Spleen (tissue), 11 donors: ENCODE measurements at regions not wholly inside any gene's neighbourhood (a gene's known extent, or its start where the extent isn't known, plus 50 kb on each side); places are given as distances from the start of the nearest gene placed in this dataset.

Experiments
- DNase-seq: peaks from one replicate; pipeline ENCODE4 v3.0.0-alpha.2; 2020
- H3K27ac ChIP-seq, 8 donors: fragments of 200-600 bp; sonication (generic) in 7 of 8; 1 replicate in 4 of 8; 2 replicates in 4 of 8; pipeline versions ENCODE4 v1.5.0 to v1.8.0; 2016 to 2021; ENCODE audit warnings: inconsistent platforms in 4 of 8, mild to moderate bottlenecking in 4 of 8, moderate library complexity in 1 of 8
- H3K27me3 ChIP-seq, 7 donors: fragments of 200-600 bp; sonication (generic) in 6 of 7; replicated peaks in 1 of 7; 1 replicate in 4 of 7; 2 replicates in 3 of 7; pipeline versions ENCODE4 v1.5.0 to v1.8.0; 2016 to 2021; ENCODE audit warnings: inconsistent platforms in 3 of 7, mild to moderate bottlenecking in 1 of 7
- H3K36me3 ChIP-seq, 6 donors: fragments of 200-600 bp; sonication (generic) in 5 of 6; 1 replicate in 4 of 6; 2 replicates in 2 of 6; pipeline versions ENCODE4 v1.5.0 to v1.8.0; 2016 to 2021; ENCODE audit warnings: inconsistent platforms in 2 of 6
- H3K4me1 ChIP-seq, 6 donors: fragments of 200-600 bp; sonication (generic) in 5 of 6; 1 replicate in 3 of 6; 2 replicates in 3 of 6; pipeline versions ENCODE4 v1.5.0 to v1.8.0; 2016 to 2021; ENCODE audit warnings: inconsistent platforms in 3 of 6
- H3K4me3 ChIP-seq, 8 donors: fragments of 200-600 bp; sonication (generic) in 7 of 8; 1 replicate in 4 of 8; 2 replicates in 4 of 8; pipeline versions ENCODE4 v1.5.0 to v1.8.0; 2016 to 2021; ENCODE audit warnings: inconsistent platforms in 4 of 8, mild to moderate bottlenecking in 4 of 8, moderate library complexity in 2 of 8
- H3K9me3 ChIP-seq, 8 donors: fragments of 200-600 bp; sonication (generic) in 7 of 8; 1 replicate in 4 of 8; 2 replicates in 4 of 8; pipeline versions ENCODE4 v1.5.0 to v1.8.0; 2016 to 2021; ENCODE audit warnings: inconsistent platforms in 4 of 8
- CTCF ChIP-seq, 11 experiments: fragments of 200-600 bp in 7 of 11; fragments of 450-650 bp in 4 of 11; sonication (generic) in 4 of 11; IDR thresholded peaks in 8 of 11; conservative IDR thresholded peaks in 3 of 11; 1 replicate in 7 of 11; 2 replicates in 4 of 11; pipeline versions ENCODE4 v1.4.0 to v1.8.0; 2016 to 2021; ENCODE audit warnings: antibody characterized with exemption in 11 of 11, inconsistent platforms in 4 of 11, mild to moderate bottlenecking in 1 of 11
- POLR2A ChIP-seq, 3 donors: fragments of 450-650 bp; IDR thresholded peaks; one replicate each; pipeline ENCODE4 v1.5.1; 2017; ENCODE audit warnings: antibody characterized with exemption in 3 of 3, mild to moderate bottlenecking in 1 of 3
- POLR2AphosphoS5 ChIP-seq, 3 donors: sonication (generic); formaldehyde crosslinking; IDR thresholded peaks; one replicate each; pipeline ENCODE4 v1.5.1; 2017; ENCODE audit warnings: antibody characterized with exemption in 3 of 3
- WGBS, 5 donors: extraction: QIAGEN DNeasy Blood & Tissue Kit in 3 of 5; methylation state at CpG; one replicate each; pipeline versions ENCODE4 v1.1.5 to v1.1.7; 2013 to 2018; 5-methylcytosine and 5-hydroxymethylcytosine counted together
- intact Hi-C: fragments of 100-400 bp; cut with DNase I; formaldehyde crosslinking; loops from one replicate; pipeline ENCODE4 v1.15.0; 2023; ENCODE audit warnings: low total_unique reads
- donor health status: healthy with polysubstance abuse.
- donor health status: DM: no; HTN: no; CAD: no; lungs with moderate emphysema.
- donor health status: DM: no; HTN: no; CAD: no.
- donor health status: Bipolar disorder and iron deficiency.
- donor health status: healthy.
- donor health status: DM: no; HTN: no; CAD: no.
- donor health status: DM: yes; HTN: yes; CAD: no.

- peaks cover 0 to 26% (median 15%) of the 10 kb centered on the region in 8 donors for H3K9me3 ChIP-seq
- 63 to 75% (median 65%) methylated on average over 2 of the region's 2 CpGs for WGBS, 5 donors
- no peaks in the 10 kb centered on the region for H3K36me3 ChIP-seq
- no peak overlapping the region for H3K27ac ChIP-seq
- no peaks in the 10 kb centered on the region for H3K4me1 ChIP-seq
- TF ChIP-seq CTCF (IDR thresholded peaks at IDR 0.05 in 8 of 11, conservative IDR thresholded peaks at IDR 0.05 in 3 of 11) (no peak), POLR2A (IDR thresholded peaks at IDR 0.05) (no peak), POLR2AphosphoS5 (IDR thresholded peaks at IDR 0.05) (no peak)
- no peak overlapping the region for H3K4me3 ChIP-seq
- DNase-seq: no peak
- intact Hi-C loops: no loop called here
- H3K27me3 ChIP-seq: no peaks in the 10 kb centered on the region
Observed at GRCh38 chr1:73813236-73813635, 384.7 kb downstream of the LRRIQ3 start.

- Histone ChIP-seq H3K4me3 (no peak overlapping the region), H3K27me3 (no peaks in the 10 kb centered on the region), H3K27ac (no peak overlapping the region), H3K9me3 (peaks cover 0 to 19% (median 10%) of the 10 kb centered on the region in 8 donors), H3K4me1 (no peaks in the 10 kb centered on the region), H3K36me3 (no peaks in the 10 kb centered on the region)
- TF ChIP-seq POLR2A (IDR thresholded peaks at IDR 0.05) (no peak), CTCF (IDR thresholded peaks at IDR 0.05 in 8 of 11, conservative IDR thresholded peaks at IDR 0.05 in 3 of 11) (no peak), POLR2AphosphoS5 (IDR thresholded peaks at IDR 0.05) (no peak)
- DNase-seq: no peak
- 70 to 84% (median 82%) methylated on average over 3 of the region's 3 CpGs for WGBS, 5 donors
- intact Hi-C loops: no loop called here
Observed at GRCh38 chr1:73811798-73812197, 386.2 kb downstream of the LRRIQ3 start.

GRCh38 chr1:73804935-73805334 is 393.0 kb downstream of the LRRIQ3 start:
- DNase-seq: no peak
- Histone ChIP-seq H3K27me3 (no peaks in the 10 kb centered on the region), H3K4me1 (no peaks in the 10 kb centered on the region), H3K36me3 (no peaks in the 10 kb centered on the region), H3K4me3 (no peak overlapping the region), H3K9me3 (no peaks in the 10 kb centered on the region), H3K27ac (no peak overlapping the region)
- 72 to 84% (median 79%) methylated on average over 3 of the region's 3 CpGs for WGBS, 5 donors
- TF ChIP-seq POLR2AphosphoS5 (IDR thresholded peaks at IDR 0.05) (no peak), POLR2A (IDR thresholded peaks at IDR 0.05) (no peak), CTCF (IDR thresholded peaks at IDR 0.05 in 8 of 11, conservative IDR thresholded peaks at IDR 0.05 in 3 of 11) (no peak)
- intact Hi-C loops: no loop called here

- H3K27me3 ChIP-seq: no peaks in the 10 kb centered on the region
- TF ChIP-seq POLR2A (IDR thresholded peaks at IDR 0.05): no peak
- no peak for TF ChIP-seq CTCF (IDR thresholded peaks at IDR 0.05 in 8 of 11, conservative IDR thresholded peaks at IDR 0.05 in 3 of 11)
- TF ChIP-seq POLR2AphosphoS5 (IDR thresholded peaks at IDR 0.05): no peak
- no peak overlapping the region for H3K4me3 ChIP-seq
- H3K9me3 ChIP-seq: no peaks in the 10 kb centered on the region
- no peaks in the 10 kb centered on the region for H3K36me3 ChIP-seq
- intact Hi-C loops: no loop called here
- DNase-seq: no peak
- H3K27ac ChIP-seq: no peak overlapping the region
- no peaks in the 10 kb centered on the region for H3K4me1 ChIP-seq
- 81 to 89% (median 84%) methylated on average over 4 of the region's 4 CpGs for WGBS, 5 donors
Observed at GRCh38 chr1:73803380-73803779, 394.6 kb downstream of the LRRIQ3 start.
